HepG2 (cell line): ENCODE measurements at regions not wholly inside any gene's neighbourhood (a gene's known extent, or its start where the extent isn't known, plus 50 kb on each side); places are given as distances from the start of the nearest gene placed in this dataset.

Experiments
- ATAC-seq: fragments of 200-7000 bp; cut with Tn5 transposase; 3 replicates; pipeline ENCODE4 v1.9.1; 2020; ENCODE audit warnings: mild to moderate bottlenecking, moderate library complexity
- BruUV-seq: library from RNA; stranded (reverse); fragments of 400-500 nt; replicated peaks from 2 replicates; lab custom pipeline; 2021; lab: Mats Ljungman, UMichigan
- CTCF ChIA-PET: fragments of 300-600 bp; formaldehyde crosslinking; extraction: SDS; loops from one replicate; lab custom pipeline; 2021; ENCODE audit warnings: low total read pairs, inconsistent platforms, low intra/inter-chr PET ratio; lab: Yijun Ruan, JAX
- POLR2A ChIA-PET: fragments of 350-600 bp; sonication (Branson Sonifier 250); formaldehyde crosslinking; loops from one replicate; lab custom pipeline; 2020; ENCODE audit warnings: antibody characterized with exemption, inconsistent platforms; lab: Yijun Ruan, JAX
- DNase-seq: peaks from one replicate; pipeline ENCODE4 v3.0.0-alpha.2; 2015; ENCODE audit warnings: low spot score
- FAIRE-seq: peaks from 3 replicates; lab custom pipeline; 2011; peaks lifted over from hg19 to GRCh38; lab: Jason Lieb, UNC
- H2AFZ ChIP-seq: one replicate; pipeline ENCODE4 v1.6.1; 2011; ENCODE audit warnings: low read length, inconsistent platforms
- H3K27ac ChIP-seq: fragments of 300-600 bp; 3 replicates; pipeline ENCODE4 v1.8.0; 2011; ENCODE audit warnings: mixed run types, mild to moderate bottlenecking, mixed read lengths, low read length, inconsistent platforms; ENCODE audit not compliant: insufficient read depth; ENCODE audit errors: extremely low read length
- H3K27me3 ChIP-seq, 2 experiments: fragments of 200-600 bp in 1 of 2; 2 replicates in 1 of 2; 3 replicates in 1 of 2; pipeline versions ENCODE4 v1.6.0 to v1.8.0; 2011; ENCODE audit warnings: low read length in 2 of 2, mild to moderate bottlenecking in 2 of 2, moderate library complexity in 2 of 2, inconsistent platforms in 1 of 2; ENCODE audit not compliant: insufficient read depth in 2 of 2, control insufficient read depth in 1 of 2
- H3K36me3 ChIP-seq, 2 experiments: fragments of 200-600 bp in 1 of 2; replicated peaks in 1 of 2; 2 replicates in 1 of 2; 3 replicates in 1 of 2; pipeline versions ENCODE4 v1.5.1 to v1.8.0; 2011; ENCODE audit warnings: low read length in 2 of 2, inconsistent platforms in 1 of 2; ENCODE audit not compliant: insufficient read depth in 2 of 2, control insufficient read depth in 1 of 2
- H3K4me1 ChIP-seq: 2 replicates; pipeline ENCODE4 v1.5.1; 2012; ENCODE audit warnings: low read length, inconsistent platforms; ENCODE audit not compliant: insufficient read depth
- H3K4me2 ChIP-seq: 2 replicates; pipeline ENCODE4 v1.6.0; 2011; ENCODE audit warnings: low read depth, low read length, inconsistent platforms
- H3K4me3 ChIP-seq, 3 experiments: fragments of 200-600 bp in 1 of 3; sonication (generic), shearing (Covaris generic) in 1 of 3; replicated peaks in 1 of 3; 2 replicates each; pipeline ENCODE4 v1.5.1; 2011 to 2016; ENCODE audit warnings: low read length in 3 of 3, inconsistent platforms in 2 of 3, low read depth in 2 of 3, mild to moderate bottlenecking in 2 of 3, control low read depth in 1 of 3, mixed read lengths in 1 of 3; ENCODE audit not compliant: insufficient read depth in 1 of 3
- H3K79me2 ChIP-seq: one replicate; pipeline ENCODE4 v1.6.1; 2011; ENCODE audit warnings: low read length, inconsistent platforms; ENCODE audit not compliant: insufficient read depth
- H3K9ac ChIP-seq: 2 replicates; pipeline ENCODE4 v1.6.0; 2011; ENCODE audit warnings: mild to moderate bottlenecking, low read depth, low read length, inconsistent platforms; ENCODE audit not compliant: insufficient read depth
- H3K9me3 ChIP-seq: 2 replicates; pipeline ENCODE4 v1.5.1; 2012; ENCODE audit warnings: mild to moderate bottlenecking, low read length
- H4K20me1 ChIP-seq: 2 replicates; pipeline ENCODE4 v1.6.0; 2011; ENCODE audit warnings: inconsistent platforms, mild to moderate bottlenecking, low read length, moderate library complexity; ENCODE audit not compliant: insufficient read depth
- ATF6 ChIP-seq: sonication (generic); formaldehyde crosslinking; conservative IDR thresholded peaks from 2 replicates; pipeline ENCODE4 v1.4.0; 2020; ENCODE audit warnings: missing genetic modification reagents
- FOSL1 ChIP-seq: sonication (generic); formaldehyde crosslinking; IDR thresholded peaks from 2 replicates; pipeline ENCODE4 v1.9.0; 2021; ENCODE audit warnings: missing genetic modification reagents, borderline replicate concordance
- HDAC6 ChIP-seq: fragments of 200-600 bp; sonication (generic); IDR thresholded peaks from 2 replicates; pipeline ENCODE4 v1.7.0; 2017; ENCODE audit warnings: mild to moderate bottlenecking, antibody characterized with exemption, low read length, low read depth
- MTF1 ChIP-seq: sonication (generic); formaldehyde crosslinking; IDR thresholded peaks from 2 replicates; pipeline ENCODE4 v1.5.0; 2020; ENCODE audit warnings: missing genetic modification reagents
- NR0B2 ChIP-seq: sonication (generic); formaldehyde crosslinking; IDR thresholded peaks from 2 replicates; pipeline ENCODE4 v1.4.0; 2020; ENCODE audit warnings: mild to moderate bottlenecking, missing genetic modification reagents
- NR2F2 ChIP-seq: IDR thresholded peaks from 2 replicates; pipeline ENCODE4 v1.6.1; 2012; ENCODE audit warnings: low read depth, inconsistent platforms, borderline replicate concordance
- NRL ChIP-seq: sonication (generic); formaldehyde crosslinking; IDR thresholded peaks from 2 replicates; pipeline ENCODE4 v1.5.0; 2020; ENCODE audit warnings: missing genetic modification reagents, mild to moderate bottlenecking, moderate library complexity, borderline replicate concordance
- SNAI1 ChIP-seq: sonication (generic); formaldehyde crosslinking; IDR thresholded peaks from 2 replicates; pipeline ENCODE4 v1.5.0; 2020; ENCODE audit warnings: mild to moderate bottlenecking, missing genetic modification reagents, borderline replicate concordance
- ZNF160 ChIP-seq: sonication (generic); formaldehyde crosslinking; IDR thresholded peaks from 2 replicates; pipeline ENCODE4 v1.8.0; 2022; ENCODE audit warnings: mild to moderate bottlenecking, inconsistent platforms, missing genetic modification reagents
- ZNF232 ChIP-seq: sonication (generic); formaldehyde crosslinking; IDR thresholded peaks from 2 replicates; pipeline ENCODE4 v1.4.0; 2020; ENCODE audit warnings: missing genetic modification reagents, borderline replicate concordance
- ZNF747 ChIP-seq: sonication (generic); formaldehyde crosslinking; IDR thresholded peaks from 2 replicates; pipeline ENCODE4 v1.8.1; 2023; ENCODE audit warnings: missing genetic modification reagents, mild to moderate bottlenecking, borderline replicate concordance
- ZNF790 ChIP-seq: sonication (generic); formaldehyde crosslinking; IDR thresholded peaks from 2 replicates; pipeline ENCODE4 v1.8.0; 2022; ENCODE audit warnings: missing genetic modification reagents, mild to moderate bottlenecking, borderline replicate concordance
- WGBS: methylation state at CpG from one replicate; pipeline ENCODE4 v1.1.6; 2017; ENCODE audit warnings: low lambda C conversion rate; 5-methylcytosine and 5-hydroxymethylcytosine counted together
- in situ Hi-C: cut with HindIII; loops from 2 replicates; pipeline ENCODE4 v1.10.0; 2017; ENCODE audit warnings: low pct_unique_long_range_greater_than_20kb; ENCODE audit not compliant: extremely low pct_ligation_motif_present
- intact Hi-C: fragments of 100-400 bp; cut with micrococcal nuclease; formaldehyde crosslinking; loops from one replicate; pipeline ENCODE4 v1.10.0; 2022; ENCODE audit not compliant: unreplicated experiment
- TF ChIP-seq, protein P1 (sequence below): sonication (generic); formaldehyde crosslinking; IDR thresholded peaks from 2 replicates; pipeline ENCODE4 v1.5.0; 2020; ENCODE audit warnings: mild to moderate bottlenecking, missing genetic modification reagents

GRCh38 chr2:7724336-7724735 is 807.1 kb downstream of the RNF144A start:
- CTCF ChIA-PET: no interaction called here
- intact Hi-C loops: no loop called here
- no peak for FAIRE-seq

More at GRCh38 chr2:7724336-7724735, 807.1 kb downstream of the RNF144A start:
- H4K20me1 ChIP-seq: no peaks in the 10 kb centered on the region
- H3K79me2 ChIP-seq: no peaks in the 10 kb centered on the region
- in situ Hi-C loops: no loop called here
- no peak overlapping the region for H3K27ac ChIP-seq
- H3K27me3 ChIP-seq: peaks cover 0 to 5% of the 10 kb centered on the region in 2 experiments; a peak in 1 of 5 replicates
- no peak overlapping the region for H3K4me2 ChIP-seq
- POLR2A ChIA-PET: no interaction called here
- no peak overlapping the region for H3K4me3 ChIP-seq
- H3K36me3 ChIP-seq: no peaks in the 10 kb centered on the region
- no peaks in the 10 kb centered on the region for H3K9me3 ChIP-seq
- 6% methylated on average over 5 of the region's 5 CpGs for WGBS
- H3K4me1 ChIP-seq: no peaks in the 10 kb centered on the region
- TF ChIP-seq SNAI1 (CRISPR knock-in tag): no peak
- TF ChIP-seq NR0B2 (CRISPR knock-in tag): no peak
- no peak for TF ChIP-seq MTF1
- TF ChIP-seq ZNF790 (CRISPR knock-in tag): no peak
- TF ChIP-seq ZNF747 (CRISPR knock-in tag): no peak
- no peak for TF ChIP-seq ZNF160 (CRISPR knock-in tag)
- no peak for TF ChIP-seq NR2F2
- TF ChIP-seq NRL (CRISPR knock-in tag): no peak
- no peak for TF ChIP-seq FOSL1 (CRISPR knock-in tag)
- TF ChIP-seq, protein P1, sequence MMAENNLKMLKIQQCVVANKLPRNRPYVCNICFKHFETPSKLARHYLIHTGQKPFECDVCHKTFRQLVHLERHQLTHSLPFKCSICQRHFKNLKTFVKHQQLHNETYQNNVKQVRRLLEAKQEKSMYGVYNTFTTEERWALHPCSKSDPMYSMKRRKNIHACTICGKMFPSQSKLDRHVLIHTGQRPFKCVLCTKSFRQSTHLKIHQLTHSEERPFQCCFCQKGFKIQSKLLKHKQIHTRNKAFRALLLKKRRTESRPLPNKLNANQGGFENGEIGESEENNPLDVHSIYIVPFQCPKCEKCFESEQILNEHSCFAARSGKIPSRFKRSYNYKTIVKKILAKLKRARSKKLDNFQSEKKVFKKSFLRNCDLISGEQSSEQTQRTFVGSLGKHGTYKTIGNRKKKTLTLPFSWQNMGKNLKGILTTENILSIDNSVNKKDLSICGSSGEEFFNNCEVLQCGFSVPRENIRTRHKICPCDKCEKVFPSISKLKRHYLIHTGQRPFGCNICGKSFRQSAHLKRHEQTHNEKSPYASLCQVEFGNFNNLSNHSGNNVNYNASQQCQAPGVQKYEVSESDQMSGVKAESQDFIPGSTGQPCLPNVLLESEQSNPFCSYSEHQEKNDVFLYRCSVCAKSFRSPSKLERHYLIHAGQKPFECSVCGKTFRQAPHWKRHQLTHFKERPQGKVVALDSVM (CRISPR knock-in tag): no peak
- TF ChIP-seq ZNF232 (CRISPR knock-in tag): no peak
- no peak for TF ChIP-seq ATF6 (CRISPR knock-in tag)
- TF ChIP-seq HDAC6: no peak
- no peak for DNase-seq
- BruUV-seq: no TSS peak
- no peak overlapping the region for H2AFZ ChIP-seq
- ATAC-seq: no peak
- no peak overlapping the region for H3K9ac ChIP-seq
